ENCODE measurements at regions not wholly inside any gene's neighbourhood (a gene's known extent, or its start where the extent isn't known, plus 50 kb on each side); places are given as distances from the start of the nearest gene placed in this dataset.

DNA sequence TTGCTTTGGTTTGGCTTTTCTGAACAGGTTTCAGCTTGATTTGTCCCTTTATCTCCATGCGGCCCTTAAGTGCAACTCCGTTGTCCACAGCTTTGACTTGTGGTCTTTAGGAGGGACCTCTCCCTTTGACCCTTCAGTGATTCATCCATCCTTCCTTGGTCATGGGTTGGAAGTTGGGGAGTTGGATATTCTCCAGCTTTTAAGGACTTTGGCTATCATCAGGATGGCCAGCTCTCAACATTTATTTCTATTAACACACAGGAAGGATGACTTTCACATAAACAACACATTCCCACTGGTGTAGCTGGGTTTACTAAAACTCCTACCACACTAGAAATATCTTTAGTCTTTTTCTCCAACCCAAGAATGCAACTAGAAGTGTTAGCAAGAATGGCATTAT lies 50.9 kb upstream of the E2F7 start:
- TF ChIP-seq CTCF (IDR thresholded peaks at IDR 0.05) (no peak), POLR2A (IDR thresholded peaks at IDR 0.05) (no peak)
